ENCODE measurements at regions not wholly inside any gene's neighbourhood (a gene's known extent, or its start where the extent isn't known, plus 50 kb on each side); places are given as distances from the start of the nearest gene placed in this dataset.

- no peak for TF ChIP-seq ZNF462 (CRISPR knock-in tag; IDR thresholded peaks at IDR 0.05)
Measured at GRCh38 chr13:103273825-103274224, 207.6 kb upstream of the SLC10A2 start (continued).

GRCh38 chr13:103272770-103273169 is 206.6 kb upstream of the SLC10A2 start:
- H3K9me3 Mint-ChIP-seq = peaks cover 14% of the 10 kb centered on the region
- H3K4me2 ChIP-seq = no peak overlapping the region
- TF ChIP-seq CTCF (conservative IDR thresholded peaks at IDR 0.05; ENCODE audit: low read depth in 2 of 2) = no peak
- no peak for TF ChIP-seq EZH2phosphoT487 (IDR thresholded peaks at IDR 0.05; ENCODE audit: unreplicated experiment)
- TF ChIP-seq ETS1 (IDR thresholded peaks at IDR 0.05) = no peak
- TF ChIP-seq JUNB (IDR thresholded peaks at IDR 0.05; ENCODE audit: unreplicated experiment) = no peak
- no peak for TF ChIP-seq ZNF462 (CRISPR knock-in tag; IDR thresholded peaks at IDR 0.05)
- no peak for TF ChIP-seq ZNF331 (CRISPR knock-in tag; IDR thresholded peaks at IDR 0.05; ENCODE audit: low read depth)
- TF ChIP-seq NANOG (IDR thresholded peaks at IDR 0.05; ENCODE audit: borderline replicate concordance) = no peak

More at GRCh38 chr13:103272770-103273169, 206.6 kb upstream of the SLC10A2 start:
- no peaks in the 10 kb centered on the region for H3K9me2 ChIP-seq (ENCODE audit: insufficient read depth)
- H3F3A ChIP-seq (replicated peaks; ENCODE audit: low read depth) = no peaks in the 10 kb centered on the region
- no peak overlapping the region for H2AFZ ChIP-seq
- no peak overlapping the region for H3K27ac ChIP-seq (ENCODE audit: low read depth)
- no peaks in the 10 kb centered on the region for H3K79me2 ChIP-seq (replicated peaks; ENCODE audit: insufficient read depth)
- no peaks in the 10 kb centered on the region for H4K20me1 ChIP-seq (replicated peaks; ENCODE audit: insufficient read depth)
- Mint-ChIP-seq H3K36me3 (ENCODE audit: low read depth) (peaks cover 9% of the 10 kb centered on the region; the same call in 1 of the 3 replicates), H3K27ac (no peak overlapping the region), H3K27me3 (ENCODE audit: insufficient read depth, low read depth, poor library complexity) (no peaks in the 10 kb centered on the region), H3K4me1 (0 out of 3 replicates have a peak, but pooled peaks cover 3% of the 10 kb centered on the region), H3K4me3 (no peak overlapping the region)
- H3K4me1 ChIP-seq (ENCODE audit: insufficient read depth) = no peaks in the 10 kb centered on the region
- ATAC-seq (no peak), DNase-seq (ENCODE audit: low spot score) (no peak)
- no peaks in the 10 kb centered on the region for H3K36me3 ChIP-seq (ENCODE audit: insufficient read depth)
- H3K4me3 ChIP-seq = no peak overlapping the region
- no peaks in the 10 kb centered on the region for H3K27me3 ChIP-seq (ENCODE audit: insufficient read depth)

Data from GM23338 (cell line).